Small intestine (tissue), 7 donors: ENCODE measurements at regions not wholly inside any gene's neighbourhood (a gene's known extent, or its start where the extent isn't known, plus 50 kb on each side); places are given as distances from the start of the nearest gene placed in this dataset.

Experiments
- DNase-seq, 2 donors: peaks; one replicate each; pipeline versions ENCODE4 v3.0.0 to v3.0.0-alpha.2; 2013
- FAIRE-seq: peaks from 2 replicates; lab custom pipeline; 2012; peaks lifted over from hg19 to GRCh38; lab: Jason Lieb, UNC
- H3K27ac ChIP-seq, 3 donors: one replicate each; pipeline ENCODE4 v1.5.1; 2013; ENCODE audit warnings: low read length in 2 of 3, mild to moderate bottlenecking in 2 of 3, control low read depth in 1 of 3, inconsistent platforms in 1 of 3, low read depth in 1 of 3, moderate library complexity in 1 of 3
- H3K27me3 ChIP-seq, 3 donors: one replicate each; pipeline ENCODE4 v1.6.1; 2013; ENCODE audit warnings: low read length in 3 of 3, inconsistent platforms in 1 of 3; ENCODE audit not compliant: control insufficient read depth in 3 of 3, insufficient read depth in 3 of 3
- H3K36me3 ChIP-seq, 3 donors: one replicate each; pipeline ENCODE4 v1.6.1; 2013; ENCODE audit warnings: low read length in 3 of 3, inconsistent platforms in 1 of 3, low read depth in 1 of 3, mild to moderate bottlenecking in 1 of 3, moderate library complexity in 1 of 3; ENCODE audit not compliant: control insufficient read depth in 3 of 3, insufficient read depth in 2 of 3
- H3K4me1 ChIP-seq, 3 donors: one replicate each; pipeline ENCODE4 v1.6.1; 2013; ENCODE audit warnings: low read length in 2 of 3, inconsistent platforms in 1 of 3, low read depth in 1 of 3, mild to moderate bottlenecking in 1 of 3, moderate library complexity in 1 of 3; ENCODE audit not compliant: control insufficient read depth in 3 of 3, insufficient read depth in 2 of 3
- H3K4me3 ChIP-seq, 3 donors: one replicate each; pipeline ENCODE4 v1.5.1; 2013; ENCODE audit warnings: low read length in 3 of 3, control low read depth in 1 of 3, inconsistent platforms in 1 of 3, low read depth in 1 of 3, mild to moderate bottlenecking in 1 of 3, moderate library complexity in 1 of 3
- H3K9me3 ChIP-seq, 2 donors: one replicate each; pipeline ENCODE4 v1.6.1; 2013; ENCODE audit warnings: low read depth in 1 of 2, low read length in 1 of 2; ENCODE audit not compliant: control insufficient read depth in 2 of 2, insufficient read depth in 1 of 2
- WGBS, 3 donors: extraction: QIAGEN DNeasy Blood & Tissue Kit; methylation state at CpG; one replicate each; pipeline ENCODE4 v1.1.7; 2013; 5-methylcytosine and 5-hydroxymethylcytosine counted together
- donor health status: healthy with polysubstance abuse.
- donor health status: control.
- donor health status: control.
- donor health status: Bipolar disorder and iron deficiency.
- donor health status: healthy.

DNA sequence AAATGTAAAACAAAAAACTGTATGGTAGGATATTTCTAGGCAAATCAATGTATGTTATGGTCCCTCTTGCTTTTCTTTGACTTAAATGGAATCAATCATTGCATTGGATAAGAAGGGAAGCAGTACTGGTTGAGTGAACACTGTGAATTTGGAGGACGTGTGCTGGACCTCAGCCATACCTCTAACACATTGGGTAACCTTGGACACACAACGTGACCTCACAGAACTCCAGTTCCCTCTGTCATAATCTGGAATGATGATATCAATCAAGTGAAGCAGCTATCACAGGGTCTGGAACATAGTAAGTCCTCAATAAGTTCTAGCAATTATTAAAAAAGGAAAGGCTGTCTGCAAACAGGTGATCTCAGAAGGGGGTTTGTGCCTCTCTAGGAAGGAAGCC, 474.9 kb upstream of the TCF4 start:
- Histone ChIP-seq H3K4me1 (no peaks in the 10 kb centered on the region), H3K36me3 (no peaks in the 10 kb centered on the region), H3K27me3 (no peaks in the 10 kb centered on the region), H3K27ac (no peak overlapping the region), H3K9me3 (peaks cover 0 to 3% of the 10 kb centered on the region in 2 donors), H3K4me3 (no peak overlapping the region)
- DNase-seq (no peak), FAIRE-seq (no peak)
- WGBS, 3 donors: 68 to 82% (median 75%) methylated on average over 2 of the region's 2 CpGs

DNA sequence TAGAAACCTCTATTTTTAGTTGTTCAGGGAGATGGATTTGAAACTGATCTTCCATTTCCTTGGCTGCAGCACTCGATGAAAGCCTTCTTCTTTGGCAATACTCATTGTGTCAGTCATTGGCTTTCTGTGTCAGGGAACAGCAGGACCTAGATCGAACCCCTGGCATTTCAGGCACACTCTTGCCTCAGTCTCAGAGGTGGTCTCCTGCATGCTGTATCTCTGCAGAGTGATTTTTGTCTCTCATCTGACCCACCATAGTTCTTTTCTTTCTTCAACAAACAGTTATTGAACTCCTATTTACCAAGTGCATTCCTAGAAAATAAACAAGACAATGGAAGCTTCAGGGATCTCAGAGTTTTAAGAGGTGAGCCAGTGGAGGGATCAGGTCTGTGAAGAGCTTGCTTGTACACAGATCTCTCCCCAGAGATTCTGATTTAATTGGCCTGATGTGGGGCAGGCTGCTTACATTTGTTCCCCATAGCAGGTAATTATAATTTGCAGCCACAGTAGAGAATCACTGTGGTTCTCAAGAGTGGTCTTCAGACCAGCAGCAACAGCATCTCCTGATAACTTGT, 473.1 kb upstream of the TCF4 start:
- Histone ChIP-seq H3K9me3 (peaks cover 0 to 3% of the 10 kb centered on the region in 2 donors), H3K27ac (no peak overlapping the region), H3K36me3 (no peaks in the 10 kb centered on the region), H3K4me1 (no peaks in the 10 kb centered on the region), H3K4me3 (no peak overlapping the region), H3K27me3 (no peaks in the 10 kb centered on the region)
- WGBS, 3 donors: 57 to 63% (median 63%) methylated on average over 2 of the region's 2 CpGs
- FAIRE-seq (no peak), DNase-seq (no peak)

DNA sequence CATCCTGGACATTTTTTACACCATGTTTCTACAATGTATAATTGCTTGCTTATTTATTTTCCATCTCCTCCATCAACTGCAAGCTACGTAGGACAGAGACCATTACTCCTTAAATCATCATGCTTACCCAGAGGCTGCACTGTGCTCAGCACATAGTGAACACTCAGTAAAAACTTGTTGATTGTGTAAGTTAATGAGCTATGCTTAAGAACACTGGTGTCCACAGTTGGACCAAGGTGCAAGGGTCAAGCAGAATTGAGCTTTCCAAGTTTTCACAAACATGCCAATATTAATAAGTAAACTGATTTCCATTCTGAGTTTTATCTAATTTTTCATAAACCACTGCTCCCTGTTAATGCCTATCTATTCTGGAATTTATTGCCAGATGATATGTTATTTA, 464.2 kb upstream of the TCF4 start:
- Histone ChIP-seq H3K36me3 (no peaks in the 10 kb centered on the region), H3K27me3 (no peaks in the 10 kb centered on the region), H3K4me3 (no peak overlapping the region), H3K27ac (no peak overlapping the region), H3K9me3 (peaks cover 0 to 5% of the 10 kb centered on the region in 2 donors), H3K4me1 (no peaks in the 10 kb centered on the region)
- WGBS, 3 donors: 79 to 91% (median 89%) methylated on average over 1 of the region's 1 CpG
- DNase-seq (no peak), FAIRE-seq (no peak)

DNA sequence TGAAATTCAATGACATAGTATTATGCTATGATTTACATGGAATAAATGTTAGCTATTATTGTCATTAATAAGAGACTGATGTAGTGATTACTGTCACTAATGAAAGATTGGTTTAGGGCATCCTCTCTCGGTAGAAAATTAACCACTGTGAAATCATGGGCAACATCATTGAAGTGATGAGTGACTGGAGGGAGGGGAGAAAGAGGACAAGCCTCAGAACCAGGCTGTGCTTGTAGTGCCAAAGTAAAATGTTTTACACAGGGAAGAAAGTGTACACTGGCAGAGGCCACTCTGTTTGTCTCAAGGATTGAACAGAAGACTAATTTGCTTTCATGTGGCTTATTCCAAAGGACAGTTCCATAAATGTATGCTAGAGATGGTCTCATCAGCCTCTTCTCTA, 456.2 kb upstream of the TCF4 start:
- Histone ChIP-seq H3K4me1 (no peaks in the 10 kb centered on the region), H3K27ac (no peak overlapping the region), H3K9me3 (peaks cover 0 to 5% of the 10 kb centered on the region in 2 donors), H3K4me3 (no peak overlapping the region), H3K36me3 (no peaks in the 10 kb centered on the region), H3K27me3 (no peaks in the 10 kb centered on the region)
- DNase-seq (no peak), FAIRE-seq (no peak)
- WGBS, 3 donors: 35 to 73% (median 55%) methylated on average over 1 of the region's 1 CpG

DNA sequence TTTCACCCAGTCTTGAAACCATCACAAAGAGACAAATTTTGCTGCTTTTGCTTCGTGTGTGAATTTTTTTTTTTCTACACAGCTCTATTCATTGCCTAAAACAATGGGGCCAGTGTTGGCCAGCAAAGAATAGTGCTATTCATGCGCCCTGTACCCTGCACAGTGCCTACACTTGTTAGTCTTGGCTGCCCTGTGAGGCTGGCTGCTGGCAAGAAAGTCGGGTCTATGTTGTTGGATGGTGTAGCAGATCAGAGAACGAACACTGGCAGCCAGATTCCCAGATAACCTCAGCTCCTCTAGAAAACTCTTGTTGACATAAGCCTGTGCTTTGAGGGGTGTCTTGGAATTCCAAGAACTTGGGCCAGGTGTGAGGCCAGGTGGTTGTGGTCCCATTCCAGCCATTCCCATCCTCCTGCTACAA, 455.7 kb upstream of the TCF4 start:
- H3K27me3 ChIP-seq: no peaks in the 10 kb centered on the region
- no peak overlapping the region for H3K27ac ChIP-seq
- no peaks in the 10 kb centered on the region for H3K36me3 ChIP-seq
- DNase-seq (no peak), FAIRE-seq (no peak)
- H3K4me1 ChIP-seq: no peaks in the 10 kb centered on the region
- WGBS, 3 donors: 11 to 62% (median 27%) methylated on average over 4 of the region's 4 CpGs
- H3K4me3 ChIP-seq: no peak overlapping the region
- peaks cover 0 to 5% of the 10 kb centered on the region in 2 donors for H3K9me3 ChIP-seq

DNA sequence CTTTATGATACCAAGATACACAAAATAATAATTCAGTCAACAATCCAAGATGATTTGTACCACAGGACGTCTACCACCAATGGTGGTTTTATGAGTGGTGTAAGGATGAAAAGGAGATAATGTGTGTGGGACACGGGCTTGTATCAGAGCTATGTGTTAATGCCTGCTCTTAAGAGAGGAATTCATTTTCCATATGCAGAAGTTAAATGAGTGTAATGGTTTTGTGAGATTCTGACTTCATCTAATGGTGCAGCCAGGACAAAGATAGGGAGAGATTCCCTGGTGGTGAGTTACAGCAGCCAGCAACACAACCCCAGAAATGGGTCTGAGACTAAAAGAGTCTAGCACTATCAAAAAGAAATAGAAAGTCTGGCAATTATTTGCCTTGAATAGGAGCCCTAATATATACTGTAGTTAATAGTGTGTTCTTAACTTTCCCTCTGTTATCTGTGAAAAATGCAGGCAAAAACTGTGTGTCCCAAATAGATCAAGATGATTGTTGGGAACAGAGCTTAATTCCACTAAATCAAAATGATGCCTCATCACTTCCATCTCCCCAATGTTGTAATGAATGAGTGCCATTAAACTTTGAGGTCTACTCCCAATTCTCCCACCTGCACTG, 455.0 kb upstream of the TCF4 start:
- no peak overlapping the region for H3K27ac ChIP-seq
- DNase-seq: no peak
- 71 to 90% (median 82%) methylated on average over 2 of the region's 2 CpGs for WGBS, 3 donors

DNA sequence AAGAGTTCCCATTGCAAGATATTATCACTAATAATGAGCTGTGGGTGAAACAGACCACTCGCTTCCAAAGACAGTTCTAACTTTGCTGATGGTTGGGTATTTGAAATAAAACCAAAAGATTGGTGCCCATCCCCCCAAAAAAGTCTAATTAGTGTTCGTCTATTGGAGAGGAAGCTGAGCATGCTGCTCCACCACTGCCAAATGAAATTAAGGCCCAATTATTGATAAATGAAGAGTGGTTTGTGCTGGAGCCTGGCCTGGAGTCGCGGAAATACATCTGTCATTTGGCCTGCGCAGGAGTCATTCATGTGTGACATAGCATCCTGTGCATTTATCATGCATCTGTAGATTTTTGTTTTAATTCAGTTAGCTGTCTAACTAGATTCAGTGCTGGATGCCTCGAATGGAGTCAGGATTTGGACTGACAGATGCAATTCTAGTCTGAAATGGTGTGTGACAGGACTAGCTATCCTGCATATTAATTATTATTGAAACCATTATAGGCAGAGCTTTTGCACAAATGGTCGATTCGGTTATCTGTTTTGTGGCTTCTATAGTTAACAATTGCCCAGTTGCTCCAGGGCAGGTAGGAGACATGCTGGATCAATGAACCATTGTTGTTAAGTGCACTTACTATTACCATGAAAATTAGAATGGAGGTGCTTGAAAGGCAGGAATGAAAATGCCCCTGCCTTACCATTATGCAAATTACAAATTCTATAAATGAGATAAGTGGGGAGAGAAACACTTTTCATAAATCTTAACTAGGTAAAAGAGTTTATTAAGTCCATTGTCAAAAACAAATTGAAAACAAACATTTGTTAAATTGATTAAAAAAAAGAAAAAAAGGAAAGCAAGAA, 450.4 kb upstream of the TCF4 start:
- H3K27ac ChIP-seq: no peak overlapping the region
- no peak for FAIRE-seq
- no peaks in the 10 kb centered on the region for H3K4me1 ChIP-seq
- H3K36me3 ChIP-seq: no peaks in the 10 kb centered on the region
- no peak for DNase-seq
- 58 to 75% (median 68%) methylated on average over 8 of the region's 8 CpGs for WGBS, 3 donors
- no peaks in the 10 kb centered on the region for H3K27me3 ChIP-seq
- H3K9me3 ChIP-seq: peaks cover 0 to 2% of the 10 kb centered on the region in 2 donors
- H3K4me3 ChIP-seq: no peak overlapping the region

More for the DNA sequence above, 455.0 kb upstream of the TCF4 start:
- Histone ChIP-seq H3K36me3 (no peaks in the 10 kb centered on the region), H3K27me3 (no peaks in the 10 kb centered on the region), H3K9me3 (peaks cover 0 to 3% of the 10 kb centered on the region in 2 donors), H3K4me3 (no peak overlapping the region), H3K4me1 (no peaks in the 10 kb centered on the region)
- no peak for FAIRE-seq

DNA sequence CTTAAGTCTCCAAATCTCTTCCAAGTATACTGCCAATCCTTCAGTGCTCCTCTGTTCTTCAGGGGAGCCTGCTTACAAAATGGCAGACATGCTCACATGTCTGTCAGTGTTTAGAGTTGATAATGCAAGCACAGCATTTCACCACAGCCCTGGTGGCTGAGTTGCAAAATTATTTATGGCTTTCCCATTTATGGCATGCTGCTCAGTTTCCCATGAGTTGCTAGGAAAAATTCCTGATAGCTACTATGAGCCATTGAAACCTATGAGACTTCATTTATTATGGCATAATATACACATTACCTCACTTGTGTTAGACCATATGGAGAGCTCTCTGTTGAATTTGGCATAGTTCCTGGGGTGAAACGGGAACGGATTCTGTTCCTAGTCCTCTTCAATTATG, 448.7 kb upstream of the TCF4 start:
- DNase-seq (no peak), FAIRE-seq (no peak)
- 77 to 84% (median 78%) methylated on average over 2 of the region's 2 CpGs for WGBS, 3 donors
- Histone ChIP-seq H3K36me3 (no peaks in the 10 kb centered on the region), H3K4me3 (no peak overlapping the region), H3K9me3 (peaks cover 0 to 9% of the 10 kb centered on the region in 2 donors), H3K27ac (no peak overlapping the region), H3K4me1 (no peaks in the 10 kb centered on the region), H3K27me3 (no peaks in the 10 kb centered on the region)
